PC-3 (cell line): ENCODE measurements at regions not wholly inside any gene's neighbourhood (a gene's known extent, or its start where the extent isn't known, plus 50 kb on each side); places are given as distances from the start of the nearest gene placed in this dataset.

Experiments used
- CTCF ChIP-seq: fragments of 300-600 bp; sonication (generic); conservative IDR thresholded peaks from 2 replicates; pipeline ENCODE4 v1.5.1; 2017; ENCODE audit warnings: antibody characterized with exemption, low read depth, mild to moderate bottlenecking, low read length
- EZH2 ChIP-seq: fragments of 300-600 bp; sonication (generic); IDR thresholded peaks from one replicate; pipeline ENCODE4 v1.6.1; 2017; ENCODE audit warnings: antibody characterized with exemption, mild to moderate bottlenecking, low read length; ENCODE audit not compliant: unreplicated experiment

GRCh38 chr3:3346556-3346955 is 167.1 kb upstream of the CRBN start:
- TF ChIP-seq CTCF (no peak), EZH2 (no peak)
